H1 (cell line): ENCODE measurements at regions not wholly inside any gene's neighbourhood (a gene's known extent, or its start where the extent isn't known, plus 50 kb on each side); places are given as distances from the start of the nearest gene placed in this dataset.

Experiments
- CTCF ChIA-PET: fragments of 300-600 bp; sonication (Branson Sonifier 250); formaldehyde crosslinking; loops from one replicate; lab custom pipeline; 2021; ENCODE audit not compliant: partially characterized antibody; lab: Charles Lee
- POLR2A ChIA-PET: fragments of 300-600 bp; sonication (Branson Sonifier 250); formaldehyde crosslinking; loops from one replicate; lab custom pipeline; 2021; ENCODE audit warnings: inconsistent platforms; ENCODE audit not compliant: partially characterized antibody; lab: Charles Lee
- DNase-seq, 2 experiments: peaks; one replicate each; pipeline versions ENCODE4 v3.0.0 to v3.0.0-alpha.2; 2010 to 2022; ENCODE audit warnings: low spot score in 2 of 2, low read depth in 1 of 2, mixed read lengths in 1 of 2
- FAIRE-seq: peaks from 2 replicates; lab custom pipeline; 2011; peaks lifted over from hg19 to GRCh38; lab: Jason Lieb, UNC
- H2AFZ ChIP-seq: 2 replicates; pipeline ENCODE4 v1.8.1; 2012; ENCODE audit warnings: low read length, inconsistent platforms
- H2AK5ac ChIP-seq: 2 replicates; pipeline ENCODE4 v1.6.1; 2013; ENCODE audit warnings: low read depth, low read length
- H2BK120ac ChIP-seq: replicated peaks from 2 replicates; pipeline ENCODE3; 2013; ENCODE audit warnings: low read depth, low read length, inconsistent platforms
- H2BK12ac ChIP-seq: 2 replicates; pipeline ENCODE4 v1.6.1; 2013; ENCODE audit warnings: low read depth, low read length
- H2BK15ac ChIP-seq: 2 replicates; pipeline ENCODE4 v1.6.1; 2013; ENCODE audit warnings: low read length
- H2BK20ac ChIP-seq: 2 replicates; pipeline ENCODE4 v1.6.1; 2013; ENCODE audit warnings: low read length
- H2BK5ac ChIP-seq: 2 replicates; pipeline ENCODE4 v1.6.1; 2013; ENCODE audit warnings: low read depth, low read length
- H3K14ac ChIP-seq: 2 replicates; pipeline ENCODE4 v1.6.1; 2013; ENCODE audit warnings: inconsistent platforms; ENCODE audit not compliant: insufficient read length
- H3K18ac ChIP-seq: 2 replicates; pipeline ENCODE4 v1.6.1; 2013; ENCODE audit warnings: low read length; ENCODE audit errors: extremely low read depth
- H3K23ac ChIP-seq: 2 replicates; pipeline ENCODE4 v1.6.1; 2013; ENCODE audit warnings: inconsistent platforms; ENCODE audit not compliant: insufficient read length
- H3K23me2 ChIP-seq: 2 replicates; pipeline ENCODE4 v1.6.1; 2013; ENCODE audit warnings: low read depth, low read length
- H3K27ac ChIP-seq: 2 replicates; pipeline ENCODE4 v1.6.1; 2011; ENCODE audit warnings: low read depth, low read length, inconsistent platforms
- H3K27me3 ChIP-seq, 4 experiments: replicated peaks in 1 of 4; 1 replicate in 1 of 4; 2 replicates in 3 of 4; pipeline versions ENCODE4 v1.6.1 to v1.8.1; 2011 to 2013; ENCODE audit warnings: low read length in 3 of 4, mild to moderate bottlenecking in 3 of 4, inconsistent platforms in 2 of 4, mixed read lengths in 2 of 4, moderate library complexity in 1 of 4; ENCODE audit not compliant: control insufficient read depth in 3 of 4, insufficient read depth in 3 of 4; ENCODE audit errors: extremely low read depth in 1 of 4
- H3K36me3 ChIP-seq, 4 experiments: 2 replicates each; pipeline versions ENCODE4 v1.6.1 to v1.8.1; 2011 to 2013; ENCODE audit warnings: mild to moderate bottlenecking in 4 of 4, low read length in 3 of 4, moderate library complexity in 2 of 4, control low read depth in 1 of 4, inconsistent platforms in 1 of 4; ENCODE audit not compliant: insufficient read depth in 4 of 4, control insufficient read depth in 2 of 4
- H3K4ac ChIP-seq: replicated peaks from 2 replicates; pipeline ENCODE3; 2013; ENCODE audit warnings: low read length, low read depth, mixed read lengths, inconsistent platforms; ENCODE audit not compliant: insufficient read length
- H3K4me1 ChIP-seq, 4 experiments: replicated peaks in 1 of 4; 1 replicate in 1 of 4; 2 replicates in 3 of 4; pipeline versions ENCODE4 v1.6.1 to v1.8.1; 2011 to 2013; ENCODE audit warnings: low read length in 3 of 4, inconsistent platforms in 2 of 4, mixed read lengths in 1 of 4; ENCODE audit not compliant: insufficient read depth in 4 of 4, control insufficient read depth in 3 of 4
- H3K4me2 ChIP-seq, 2 experiments: 2 replicates each; pipeline versions ENCODE4 v1.6.1 to v1.8.1; 2011 to 2013; ENCODE audit warnings: low read depth in 2 of 2, low read length in 2 of 2, control low read depth in 1 of 2, inconsistent platforms in 1 of 2, mild to moderate bottlenecking in 1 of 2; ENCODE audit not compliant: insufficient read depth in 1 of 2
- H3K4me3 ChIP-seq, 4 experiments: fragments of 200-600, 300-600 bp in 1 of 4; sonication (generic), shearing (Covaris generic), sonication (Bioruptor Twin) in 1 of 4; 2 replicates each; pipeline versions ENCODE4 v1.5.1 to v1.8.1; 2011 to 2016; ENCODE audit warnings: low read length in 4 of 4, low read depth in 3 of 4, control low read depth in 2 of 4, inconsistent platforms in 2 of 4, mild to moderate bottlenecking in 2 of 4, mixed read lengths in 1 of 4, moderate library complexity in 1 of 4; ENCODE audit not compliant: insufficient read depth in 2 of 4; ENCODE audit errors: extremely low read depth in 1 of 4
- H3K56ac ChIP-seq: replicated peaks from 2 replicates; pipeline ENCODE3; 2013; ENCODE audit warnings: low read depth, mild to moderate bottlenecking, mixed read lengths, low read length, inconsistent platforms; ENCODE audit not compliant: insufficient read length
- H3K79me1 ChIP-seq: 2 replicates; pipeline ENCODE4 v1.6.1; 2013; ENCODE audit warnings: low read depth, low read length, control low read depth
- H3K79me2 ChIP-seq, 2 experiments: 2 replicates each; pipeline versions ENCODE4 v1.6.1 to v1.8.1; 2012 to 2013; ENCODE audit warnings: low read length in 2 of 2, mild to moderate bottlenecking in 2 of 2, inconsistent platforms in 1 of 2; ENCODE audit not compliant: insufficient read depth in 2 of 2, control insufficient read depth in 1 of 2
- H3K9ac ChIP-seq, 4 experiments: replicated peaks in 1 of 4; 1 replicate in 1 of 4; 2 replicates in 3 of 4; pipeline versions ENCODE4 v1.6.1 to v1.8.1; 2011 to 2013; ENCODE audit warnings: low read depth in 3 of 4, low read length in 3 of 4, control low read depth in 2 of 4, mild to moderate bottlenecking in 2 of 4, moderate library complexity in 2 of 4, inconsistent platforms in 1 of 4; ENCODE audit errors: extremely low read depth in 1 of 4
- H3K9me3 ChIP-seq, 2 experiments: 2 replicates each; pipeline versions ENCODE4 v1.6.1 to v1.8.1; 2012 to 2013; ENCODE audit warnings: mild to moderate bottlenecking in 2 of 2, moderate library complexity in 2 of 2, control low read depth in 1 of 2, inconsistent platforms in 1 of 2, low read depth in 1 of 2, low read length in 1 of 2, mixed read lengths in 1 of 2; ENCODE audit not compliant: insufficient read depth in 2 of 2
- H4K20me1 ChIP-seq, 2 experiments: replicated peaks in 1 of 2; 2 replicates each; pipeline versions ENCODE3 to v1.8.1; 2011 to 2013; ENCODE audit warnings: inconsistent platforms in 2 of 2, low read length in 2 of 2, mild to moderate bottlenecking in 1 of 2; ENCODE audit not compliant: insufficient read depth in 2 of 2, control insufficient read depth in 1 of 2
- H4K5ac ChIP-seq: 2 replicates; pipeline ENCODE4 v1.6.1; 2013; ENCODE audit warnings: low read length, low read depth, mixed read lengths, inconsistent platforms; ENCODE audit not compliant: insufficient read length
- H4K8ac ChIP-seq: 2 replicates; pipeline ENCODE4 v1.8.0; 2013; ENCODE audit warnings: mild to moderate bottlenecking, moderate library complexity, low read length, inconsistent platforms; ENCODE audit not compliant: insufficient read depth; ENCODE audit errors: extremely low read depth
- H4K91ac ChIP-seq: replicated peaks from 2 replicates; pipeline ENCODE3; 2013; ENCODE audit warnings: low read length, mixed read lengths, inconsistent platforms; ENCODE audit not compliant: insufficient read length
- CHD1 ChIP-seq: IDR thresholded peaks from 2 replicates; pipeline ENCODE4 v1.6.1; 2012; ENCODE audit warnings: low read depth, low read length, improper control_type of control experiment
- CREB1 ChIP-seq: IDR thresholded peaks from 2 replicates; pipeline ENCODE4 v1.6.1; 2012; ENCODE audit warnings: inconsistent platforms
- EGR1 ChIP-seq: IDR thresholded peaks from 2 replicates; pipeline ENCODE4 v1.6.1; 2011; ENCODE audit warnings: low read depth, low read length, borderline replicate concordance
- EP300 ChIP-seq, 2 experiments: IDR thresholded peaks; 1 replicate in 1 of 2; 2 replicates in 1 of 2; pipeline ENCODE4 v1.6.1; 2011 to 2012; ENCODE audit warnings: low read depth in 2 of 2, low read length in 2 of 2, mild to moderate bottlenecking in 2 of 2, borderline replicate concordance in 1 of 2, inconsistent platforms in 1 of 2, moderate library complexity in 1 of 2
- GTF2F1 ChIP-seq: IDR thresholded peaks from 2 replicates; pipeline ENCODE4 v1.6.1; 2012; ENCODE audit warnings: low read depth, low read length, improper control_type of control experiment, borderline replicate concordance
- JUND ChIP-seq: IDR thresholded peaks from 2 replicates; pipeline ENCODE4 v1.6.1; 2011; ENCODE audit warnings: mild to moderate bottlenecking, improper control_type of control experiment, low read length
- KDM1A ChIP-seq: fragments of 200-600, 300-600 bp; sonication (generic); IDR thresholded peaks from 2 replicates; pipeline ENCODE4 v1.7.1; 2016; ENCODE audit warnings: mild to moderate bottlenecking, low read length, borderline replicate concordance
- KDM4A ChIP-seq: IDR thresholded peaks from one replicate; pipeline ENCODE4 v1.7.1; 2012; ENCODE audit warnings: low read depth, mild to moderate bottlenecking, moderate library complexity, low read length, inconsistent platforms; ENCODE audit not compliant: severe bottlenecking
- KDM5A ChIP-seq: fragments of 200-600 bp; IDR thresholded peaks from 2 replicates; pipeline ENCODE4 v1.7.1; 2012; ENCODE audit warnings: mild to moderate bottlenecking, low read length, inconsistent platforms, mixed read lengths
- NRF1 ChIP-seq: IDR thresholded peaks from 2 replicates; pipeline ENCODE4 v1.6.1; 2011; ENCODE audit warnings: mild to moderate bottlenecking, low read depth, low read length, improper control_type of control experiment
- POU5F1 ChIP-seq: IDR thresholded peaks from 2 replicates; pipeline ENCODE4 v1.6.1; 2011; ENCODE audit warnings: low read depth, mild to moderate bottlenecking, low read length, moderate library complexity
- RFX5 ChIP-seq: IDR thresholded peaks from 2 replicates; pipeline ENCODE4 v1.6.1; 2011; ENCODE audit warnings: low read depth, low read length, improper control_type of control experiment, borderline replicate concordance
- RNF2 ChIP-seq: fragments of 200-900, 300-1000 bp; sonication (generic); IDR thresholded peaks from 2 replicates; pipeline ENCODE4 v1.7.1; 2016; ENCODE audit warnings: borderline replicate concordance, low read depth, mild to moderate bottlenecking, antibody characterized with exemption, low read length; ENCODE audit not compliant: poor library complexity, severe bottlenecking; ENCODE audit errors: missing control alignments
- SRF ChIP-seq: IDR thresholded peaks from 2 replicates; pipeline ENCODE4 v1.6.1; 2011; ENCODE audit warnings: mild to moderate bottlenecking, low read depth, low read length, moderate library complexity
- TCF12 ChIP-seq: IDR thresholded peaks from 2 replicates; pipeline ENCODE4 v1.6.1; 2011; ENCODE audit warnings: low read depth, mild to moderate bottlenecking, low read length
- WGBS, 2 experiments: shearing (Covaris generic) in 1 of 2; methylation state at CpG; one replicate each; pipeline versions ENCODE4 v1.1.6 to v1.1.7; 2013 to 2015; ENCODE audit warnings: low lambda C conversion rate in 2 of 2, mixed read lengths in 2 of 2, inconsistent platforms in 1 of 2, low coverage in 1 of 2, missing lambda C conversion rate in 1 of 2; ENCODE audit not compliant: insufficient replicate concordance in 2 of 2, insufficient coverage in 1 of 2, insufficient read length in 1 of 2; ENCODE audit errors: extremely low coverage in 1 of 2, missing lambda C conversion rate in 1 of 2; 5-methylcytosine and 5-hydroxymethylcytosine counted together

GRCh38 chr18:78362198-78362597 lies 617.4 kb upstream of the SALL3 start:
- H2BK5ac ChIP-seq, result no peak overlapping the region
- H3K4me3 ChIP-seq, result no peak overlapping the region
- DNase-seq (no peak), FAIRE-seq (no peak)
- no peak overlapping the region for H3K18ac ChIP-seq
- 88% methylated on average over 11 of the region's 15 CpGs; no CpG with 5 or more reads in 1 of the 2 experiments for WGBS, 2 experiments
- H3K14ac ChIP-seq, result no peak overlapping the region
- no peak overlapping the region for H2AFZ ChIP-seq
- H3K4ac ChIP-seq, result no peak overlapping the region
- no peak overlapping the region for H4K5ac ChIP-seq
- no peak overlapping the region for H2BK120ac ChIP-seq
- no peaks in the 10 kb centered on the region for H3K79me2 ChIP-seq
- no peak overlapping the region for H2AK5ac ChIP-seq
- ChIA-PET CTCF (interaction anchor here (0.7 kb wide), 2 partner anchors 91 to 342 kb away, joined by 3 read pairs; no protein-coding TSS in a partner anchor), POLR2A (interaction anchor here (0.6 kb wide), 1 partner anchor 23 kb away, joined by 3 read pairs; no protein-coding TSS in a partner anchor)
- H2BK15ac ChIP-seq, result no peak overlapping the region
- no peak overlapping the region for H3K27ac ChIP-seq
- H3K9ac ChIP-seq, result no peak overlapping the region
- no peaks in the 10 kb centered on the region for H3K79me1 ChIP-seq
- no peaks in the 10 kb centered on the region for H3K23me2 ChIP-seq
- H4K8ac ChIP-seq, result no peak overlapping the region
- H4K20me1 ChIP-seq, result no peaks in the 10 kb centered on the region
- no peak overlapping the region for H4K91ac ChIP-seq
- H3K9me3 ChIP-seq, result no peaks in the 10 kb centered on the region
- no peaks in the 10 kb centered on the region for H3K27me3 ChIP-seq
- H2BK12ac ChIP-seq, result no peak overlapping the region
- no peak overlapping the region for H2BK20ac ChIP-seq
- no peak overlapping the region for H3K4me2 ChIP-seq
- no peak for TF ChIP-seq GTF2F1
- TF ChIP-seq KDM5A, result no peak
- TF ChIP-seq SRF, result no peak
- no peak for TF ChIP-seq EP300 (IDR thresholded peaks at IDR 0.05; ENCODE audit: borderline replicate concordance in 1 of 2, low read depth in 2 of 2, low read length in 2 of 2)
- no peak for TF ChIP-seq POU5F1
- no peak for TF ChIP-seq KDM1A
- no peak for TF ChIP-seq TCF12
- no peak for TF ChIP-seq JUND
- no peak for TF ChIP-seq KDM4A
- no peak for TF ChIP-seq RNF2
- no peak for TF ChIP-seq CHD1
- no peak for TF ChIP-seq NRF1
- no peak for TF ChIP-seq CREB1
- TF ChIP-seq EGR1, result no peak
- no peak for TF ChIP-seq RFX5
- H3K23ac ChIP-seq, result no peak overlapping the region
- no peaks in the 10 kb centered on the region for H3K36me3 ChIP-seq
- H3K4me1 ChIP-seq, result no peaks in the 10 kb centered on the region; a peak in 1 of 7 replicates
- H3K56ac ChIP-seq, result no peak overlapping the region
